Brain microvascular endothelial cell (primary cell): ENCODE measurements at regions not wholly inside any gene's neighbourhood (a gene's known extent, or its start where the extent isn't known, plus 50 kb on each side); places are given as distances from the start of the nearest gene placed in this dataset.
"Not testable (repeated sequence)": the region's sequence is repeated elsewhere in the genome, so short reads cannot be mapped to it uniquely, and the experiment has no call there.

Source experiments
- DNase-seq: peaks from one replicate; pipeline ENCODE4 v3.0.0-alpha.2; 2020
- H3K27ac ChIP-seq: fragments of 250-450 bp; sonication (Bioruptor Pico); 2 replicates; pipeline ENCODE4 v1.5.1; 2020; ENCODE audit warnings: mild to moderate bottlenecking, moderate library complexity
- H3K27me3 ChIP-seq: fragments of 250-450 bp; sonication (Bioruptor Pico); replicated peaks from 2 replicates; pipeline ENCODE4 v1.5.1; 2020; ENCODE audit warnings: mild to moderate bottlenecking
- H3K36me3 ChIP-seq: fragments of 250-450 bp; sonication (Bioruptor Pico); replicated peaks from 2 replicates; pipeline ENCODE4 v1.5.1; 2020; ENCODE audit warnings: mild to moderate bottlenecking
- H3K4me3 ChIP-seq: 2 replicates; pipeline ENCODE4 v1.5.1; 2011; ENCODE audit warnings: low read depth, mild to moderate bottlenecking, control low read depth, low read length, moderate library complexity
- in situ Hi-C: cut with HindIII; loops from 2 replicates; pipeline ENCODE4 v1.10.0; 2017; ENCODE audit warnings: low sequenced_read_pairs, low pct_ligation_motif_present
- TF ChIP-seq, protein P1 (sequence below): IDR thresholded peaks from 2 replicates; pipeline ENCODE4 v1.5.1; 2011; ENCODE audit warnings: low read depth, mild to moderate bottlenecking, moderate library complexity, low read length, control low read depth, inconsistent platforms; ENCODE audit errors: missing control alignments

GRCh38 chr14:37997017-37997416 is 210.7 kb upstream of the SSTR1 start:
- TF ChIP-seq, protein P1, sequence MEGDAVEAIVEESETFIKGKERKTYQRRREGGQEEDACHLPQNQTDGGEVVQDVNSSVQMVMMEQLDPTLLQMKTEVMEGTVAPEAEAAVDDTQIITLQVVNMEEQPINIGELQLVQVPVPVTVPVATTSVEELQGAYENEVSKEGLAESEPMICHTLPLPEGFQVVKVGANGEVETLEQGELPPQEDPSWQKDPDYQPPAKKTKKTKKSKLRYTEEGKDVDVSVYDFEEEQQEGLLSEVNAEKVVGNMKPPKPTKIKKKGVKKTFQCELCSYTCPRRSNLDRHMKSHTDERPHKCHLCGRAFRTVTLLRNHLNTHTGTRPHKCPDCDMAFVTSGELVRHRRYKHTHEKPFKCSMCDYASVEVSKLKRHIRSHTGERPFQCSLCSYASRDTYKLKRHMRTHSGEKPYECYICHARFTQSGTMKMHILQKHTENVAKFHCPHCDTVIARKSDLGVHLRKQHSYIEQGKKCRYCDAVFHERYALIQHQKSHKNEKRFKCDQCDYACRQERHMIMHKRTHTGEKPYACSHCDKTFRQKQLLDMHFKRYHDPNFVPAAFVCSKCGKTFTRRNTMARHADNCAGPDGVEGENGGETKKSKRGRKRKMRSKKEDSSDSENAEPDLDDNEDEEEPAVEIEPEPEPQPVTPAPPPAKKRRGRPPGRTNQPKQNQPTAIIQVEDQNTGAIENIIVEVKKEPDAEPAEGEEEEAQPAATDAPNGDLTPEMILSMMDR: no peak
- no peaks in the 10 kb centered on the region for H3K27me3 ChIP-seq
- DNase-seq: no peak
- no peak overlapping the region for H3K4me3 ChIP-seq
- H3K36me3 ChIP-seq: no peaks in the 10 kb centered on the region
- in situ Hi-C loops: no loop called here
- no peak overlapping the region for H3K27ac ChIP-seq

DNA sequence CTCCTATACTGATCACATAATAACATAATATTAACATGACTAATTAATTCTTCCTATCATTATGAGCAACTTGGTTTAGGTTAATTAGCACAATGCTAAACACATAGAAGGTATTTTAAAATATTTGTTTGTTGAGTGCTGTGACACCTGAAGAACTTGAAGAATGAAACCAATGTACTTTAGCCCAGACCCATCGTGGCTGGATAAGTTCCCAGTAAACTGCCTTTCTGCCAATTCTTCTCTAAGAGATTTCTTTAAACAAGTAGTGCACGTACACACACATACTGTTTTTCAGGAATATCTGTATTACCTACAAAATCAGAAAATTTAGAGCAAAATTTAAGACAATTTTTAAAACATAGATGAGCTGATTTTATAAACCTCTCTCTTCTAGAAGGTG is 207.4 kb upstream of the SSTR1 start:
- DNase-seq: no peak
- H3K27ac ChIP-seq: no peak overlapping the region
- TF ChIP-seq, protein P1: no peak
- in situ Hi-C loops: no loop called here
- no peaks in the 10 kb centered on the region for H3K27me3 ChIP-seq
- H3K4me3 ChIP-seq: no peak overlapping the region
- no peaks in the 10 kb centered on the region for H3K36me3 ChIP-seq

DNA sequence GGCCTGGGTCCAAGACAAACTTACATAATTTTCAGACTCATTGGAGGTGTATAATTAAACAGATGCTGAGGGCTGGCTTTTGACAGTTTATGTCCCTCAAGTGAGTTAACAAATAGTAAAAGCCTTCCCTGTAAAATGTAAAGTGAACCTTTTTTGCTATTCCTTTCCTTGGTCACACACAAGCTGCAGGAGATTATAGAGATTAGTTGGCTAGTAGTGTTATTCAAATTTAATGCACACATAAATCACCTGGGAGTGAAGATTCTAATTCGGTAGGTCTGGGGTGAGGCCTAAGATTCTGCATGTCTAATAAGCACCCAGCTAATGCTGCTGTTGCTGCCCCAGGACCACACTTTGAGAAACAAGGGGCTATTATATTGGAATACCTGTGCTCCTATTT is 206.2 kb upstream of the SSTR1 start:
- in situ Hi-C loops: no loop called here

GRCh38 chr14:38003746-38004609 is 203.7 kb upstream of the SSTR1 start:
- Histone ChIP-seq H3K27me3 (no peaks in the 10 kb centered on the region), H3K27ac (no peak overlapping the region), H3K36me3 (no peaks in the 10 kb centered on the region), H3K4me3 (no peak overlapping the region)
- DNase-seq: no peak
- in situ Hi-C loops: no loop called here
- TF ChIP-seq, protein P1: no peak

More for the DNA sequence above, 206.2 kb upstream of the SSTR1 start:
- Histone ChIP-seq H3K27ac (no peak overlapping the region), H3K4me3 (no peak overlapping the region), H3K36me3 (no peaks in the 10 kb centered on the region), H3K27me3 (no peaks in the 10 kb centered on the region)
- DNase-seq: no peak
- TF ChIP-seq, protein P1: no peak

GRCh38 chr14:38004610-38004879 is 203.2 kb upstream of the SSTR1 start:
- Histone ChIP-seq H3K4me3 (no peak overlapping the region), H3K36me3 (no peaks in the 10 kb centered on the region), H3K27ac (no peak overlapping the region), H3K27me3 (no peaks in the 10 kb centered on the region)
- in situ Hi-C loops: no loop called here
- DNase-seq: no peak
- TF ChIP-seq, protein P1: no peak

DNA sequence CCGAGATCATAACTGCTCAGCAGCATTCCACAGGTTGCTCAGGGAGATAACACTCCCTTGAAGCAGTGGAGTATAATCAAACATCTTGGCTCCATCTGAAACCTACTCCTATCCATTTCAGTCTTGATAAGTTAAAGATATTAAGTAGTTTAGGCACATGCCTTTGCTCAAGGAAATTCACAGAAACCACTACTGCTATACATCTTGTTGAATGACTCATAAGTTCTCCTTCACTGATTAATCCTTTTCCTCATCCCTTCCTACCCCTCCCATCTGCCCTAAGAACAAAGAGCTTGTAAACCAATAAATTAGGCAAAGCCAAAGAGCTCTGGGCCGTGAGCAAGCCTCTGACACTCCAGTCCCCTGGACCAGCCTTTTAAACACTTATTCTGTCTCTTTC is 196.5 kb upstream of the SSTR1 start:
- H3K27ac ChIP-seq, DNase-seq: not testable (repeated sequence)

More for the DNA sequence above, 196.5 kb upstream of the SSTR1 start:
- H3K36me3 ChIP-seq, H3K27me3 ChIP-seq, in situ Hi-C loops, H3K4me3 ChIP-seq: not testable (repeated sequence)
